Glutamatergic neuron (in vitro differentiated cells): ENCODE measurements at regions not wholly inside any gene's neighbourhood (a gene's known extent, or its start where the extent isn't known, plus 50 kb on each side); places are given as distances from the start of the nearest gene placed in this dataset.

ENCODE experiments used
- DNase-seq: peaks from one replicate; pipeline ENCODE4 v3.0.0; 2022
- H3K27ac Mint-ChIP-seq: one replicate; pipeline ENCODE4 v1.8.0; 2020; ENCODE audit warnings: mild to moderate bottlenecking, mixed read lengths, inconsistent platforms; ENCODE audit not compliant: unreplicated experiment
- H3K27me3 Mint-ChIP-seq: one replicate; pipeline ENCODE4 v1.8.0; 2020; ENCODE audit warnings: mild to moderate bottlenecking, moderate library complexity, mixed read lengths, inconsistent platforms; ENCODE audit not compliant: unreplicated experiment
- H3K36me3 Mint-ChIP-seq: one replicate; pipeline ENCODE4 v1.8.0; 2020; ENCODE audit warnings: mild to moderate bottlenecking, mixed read lengths, inconsistent platforms; ENCODE audit not compliant: unreplicated experiment
- H3K4me1 Mint-ChIP-seq: one replicate; pipeline ENCODE4 v1.8.0; 2020; ENCODE audit warnings: mild to moderate bottlenecking, low read depth, mixed read lengths, inconsistent platforms; ENCODE audit not compliant: unreplicated experiment
- H3K4me3 Mint-ChIP-seq: one replicate; pipeline ENCODE4 v1.8.0; 2020; ENCODE audit warnings: mild to moderate bottlenecking, mixed read lengths, inconsistent platforms; ENCODE audit not compliant: unreplicated experiment
- H3K9me3 Mint-ChIP-seq: one replicate; pipeline ENCODE4 v1.8.0; 2020; ENCODE audit warnings: mild to moderate bottlenecking, moderate library complexity, mixed read lengths, inconsistent platforms; ENCODE audit not compliant: unreplicated experiment
- TF ChIP-seq, protein P1 (sequence below): fragments of 200-600 bp; sonication (generic); IDR thresholded peaks from one replicate; pipeline ENCODE4 v1.5.0; 2021; ENCODE audit not compliant: partially characterized antibody, unreplicated experiment

GRCh38 chr5:124512952-124513632 lies 233.3 kb downstream of the ZNF608 start:
- Mint-ChIP-seq H3K4me1 (no peaks in the 10 kb centered on the region), H3K36me3 (no peaks in the 10 kb centered on the region), H3K9me3 (no peaks in the 10 kb centered on the region), H3K27me3 (peaks cover 2% of the 10 kb centered on the region), H3K27ac (no peak overlapping the region), H3K4me3 (no peak overlapping the region)
- DNase-seq, result no peak
- TF ChIP-seq, protein P1, sequence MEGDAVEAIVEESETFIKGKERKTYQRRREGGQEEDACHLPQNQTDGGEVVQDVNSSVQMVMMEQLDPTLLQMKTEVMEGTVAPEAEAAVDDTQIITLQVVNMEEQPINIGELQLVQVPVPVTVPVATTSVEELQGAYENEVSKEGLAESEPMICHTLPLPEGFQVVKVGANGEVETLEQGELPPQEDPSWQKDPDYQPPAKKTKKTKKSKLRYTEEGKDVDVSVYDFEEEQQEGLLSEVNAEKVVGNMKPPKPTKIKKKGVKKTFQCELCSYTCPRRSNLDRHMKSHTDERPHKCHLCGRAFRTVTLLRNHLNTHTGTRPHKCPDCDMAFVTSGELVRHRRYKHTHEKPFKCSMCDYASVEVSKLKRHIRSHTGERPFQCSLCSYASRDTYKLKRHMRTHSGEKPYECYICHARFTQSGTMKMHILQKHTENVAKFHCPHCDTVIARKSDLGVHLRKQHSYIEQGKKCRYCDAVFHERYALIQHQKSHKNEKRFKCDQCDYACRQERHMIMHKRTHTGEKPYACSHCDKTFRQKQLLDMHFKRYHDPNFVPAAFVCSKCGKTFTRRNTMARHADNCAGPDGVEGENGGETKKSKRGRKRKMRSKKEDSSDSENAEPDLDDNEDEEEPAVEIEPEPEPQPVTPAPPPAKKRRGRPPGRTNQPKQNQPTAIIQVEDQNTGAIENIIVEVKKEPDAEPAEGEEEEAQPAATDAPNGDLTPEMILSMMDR, result no peak

GRCh38 chr5:124512236-124512635 lies 234.2 kb downstream of the ZNF608 start:
- no peaks in the 10 kb centered on the region for H3K36me3 Mint-ChIP-seq
- TF ChIP-seq, protein P1, result no peak
- peaks cover 2% of the 10 kb centered on the region for H3K4me1 Mint-ChIP-seq
- H3K27me3 Mint-ChIP-seq, result peaks cover 2% of the 10 kb centered on the region
- no peak for DNase-seq
- H3K4me3 Mint-ChIP-seq, result no peak overlapping the region
- no peak overlapping the region for H3K27ac Mint-ChIP-seq
- no peaks in the 10 kb centered on the region for H3K9me3 Mint-ChIP-seq

GRCh38 chr5:124511791-124512190 lies 234.6 kb downstream of the ZNF608 start:
- peaks cover 2% of the 10 kb centered on the region for H3K27me3 Mint-ChIP-seq
- H3K9me3 Mint-ChIP-seq, result no peaks in the 10 kb centered on the region
- no peak overlapping the region for H3K4me3 Mint-ChIP-seq
- TF ChIP-seq, protein P1, result no peak
- peaks cover 5% of the 10 kb centered on the region for H3K4me1 Mint-ChIP-seq
- H3K36me3 Mint-ChIP-seq, result no peaks in the 10 kb centered on the region
- DNase-seq, result no peak
- no peak overlapping the region for H3K27ac Mint-ChIP-seq

- Mint-ChIP-seq H3K4me1 (peaks cover 5% of the 10 kb centered on the region), H3K4me3 (no peak overlapping the region)
Observed at GRCh38 chr5:124507688-124508087, 238.8 kb downstream of the ZNF608 start.

More at GRCh38 chr5:124507688-124508087, 238.8 kb downstream of the ZNF608 start:
- Mint-ChIP-seq H3K36me3 (no peaks in the 10 kb centered on the region), H3K27ac (no peak overlapping the region), H3K27me3 (no peaks in the 10 kb centered on the region), H3K9me3 (no peaks in the 10 kb centered on the region)
- TF ChIP-seq, protein P1, result no peak
- DNase-seq, result no peak
